IMR-90 (cell line): ENCODE measurements at regions not wholly inside any gene's neighbourhood (a gene's known extent, or its start where the extent isn't known, plus 50 kb on each side); places are given as distances from the start of the nearest gene placed in this dataset.

Source experiments
- ATAC-seq: fragments of 200-7000 bp; cut with Tn5 transposase; 2 replicates; pipeline ENCODE4 v1.9.1; 2020; ENCODE audit warnings: low read depth, mild to moderate bottlenecking, moderate library complexity
- BruUV-seq: library from RNA; stranded (reverse); fragments of 400-500 nt; replicated peaks from 2 replicates; lab custom pipeline; 2021; lab: Mats Ljungman, UMichigan
- CTCF ChIA-PET: fragments of 300-600 bp; formaldehyde crosslinking; extraction: SDS; loops from one replicate; lab custom pipeline; 2021; ENCODE audit warnings: antibody characterized with exemption; lab: Yijun Ruan, JAX
- POLR2A ChIA-PET: fragments of 300-600 bp; sonication (Branson Sonifier 250); formaldehyde crosslinking; loops from one replicate; lab custom pipeline; 2022; ENCODE audit warnings: antibody characterized with exemption; ENCODE audit not compliant: unreplicated experiment; lab: Charles Lee
- DNase-seq: peaks from one replicate; pipeline ENCODE4 v3.0.0; 2013
- H2AFZ ChIP-seq: replicated peaks from 2 replicates; pipeline ENCODE3; 2013; ENCODE audit warnings: low read length, mild to moderate bottlenecking; ENCODE audit not compliant: poor library complexity
- H2AK5ac ChIP-seq: 2 replicates; pipeline ENCODE4 v1.6.1; 2013; ENCODE audit warnings: low read depth, low read length, inconsistent platforms
- H2AK9ac ChIP-seq: replicated peaks from 2 replicates; pipeline ENCODE3; 2013; ENCODE audit warnings: mild to moderate bottlenecking, low read depth, low read length, moderate library complexity; ENCODE audit not compliant: poor library complexity
- H2BK120ac ChIP-seq: 2 replicates; pipeline ENCODE4 v1.6.1; 2013; ENCODE audit warnings: low read depth, low read length, inconsistent platforms
- H2BK15ac ChIP-seq: 3 replicates; pipeline ENCODE4 v1.6.1; 2013; ENCODE audit warnings: low read depth, low read length, inconsistent platforms
- H2BK20ac ChIP-seq: 2 replicates; pipeline ENCODE4 v1.6.1; 2013; ENCODE audit warnings: low read depth, mild to moderate bottlenecking, inconsistent platforms, low read length, moderate library complexity
- H2BK5ac ChIP-seq: 2 replicates; pipeline ENCODE4 v1.6.1; 2013; ENCODE audit warnings: mild to moderate bottlenecking, low read depth, low read length, inconsistent platforms; ENCODE audit not compliant: poor library complexity, severe bottlenecking
- H3K14ac ChIP-seq: replicated peaks from 2 replicates; pipeline ENCODE4 v1.6.1; 2013; ENCODE audit warnings: low read depth, low read length, inconsistent platforms
- H3K18ac ChIP-seq: 2 replicates; pipeline ENCODE4 v1.6.1; 2013; ENCODE audit warnings: low read depth, low read length, control low read depth
- H3K23ac ChIP-seq: 2 replicates; pipeline ENCODE4 v1.6.1; 2013; ENCODE audit warnings: low read depth, low read length, inconsistent platforms
- H3K27ac ChIP-seq: 2 replicates; pipeline ENCODE4 v1.5.1; 2013; ENCODE audit warnings: mild to moderate bottlenecking, control low read depth, low read length; ENCODE audit not compliant: insufficient read depth
- H3K27me3 ChIP-seq: 2 replicates; pipeline ENCODE4 v1.6.1; 2013; ENCODE audit warnings: low read length; ENCODE audit not compliant: control insufficient read depth, insufficient read depth
- H3K36me3 ChIP-seq: 2 replicates; pipeline ENCODE4 v1.6.1; 2013; ENCODE audit warnings: low read length, mixed read lengths; ENCODE audit not compliant: control insufficient read depth, insufficient read depth
- H3K4ac ChIP-seq: 2 replicates; pipeline ENCODE4 v1.6.1; 2013; ENCODE audit warnings: low read depth, low read length, inconsistent platforms
- H3K4me1 ChIP-seq: 2 replicates; pipeline ENCODE4 v1.6.1; 2013; ENCODE audit warnings: low read length, mixed read lengths; ENCODE audit not compliant: control insufficient read depth, insufficient read depth
- H3K4me2 ChIP-seq: 2 replicates; pipeline ENCODE4 v1.6.1; 2013; ENCODE audit warnings: low read depth, mild to moderate bottlenecking, control low read depth, low read length, moderate library complexity
- H3K4me3 ChIP-seq: 2 replicates; pipeline ENCODE4 v1.5.1; 2013; ENCODE audit warnings: low read depth, mild to moderate bottlenecking, control low read depth, low read length, moderate library complexity; ENCODE audit not compliant: insufficient read depth
- H3K56ac ChIP-seq: 2 replicates; pipeline ENCODE4 v1.6.1; 2013; ENCODE audit warnings: low read length, inconsistent platforms; ENCODE audit not compliant: insufficient read depth; ENCODE audit errors: extremely low read depth
- H3K79me1 ChIP-seq, 2 experiments: 2 replicates each; pipeline ENCODE4 v1.6.1; 2013; ENCODE audit warnings: low read length in 2 of 2, inconsistent platforms in 1 of 2, low read depth in 1 of 2
- H3K9ac ChIP-seq: 2 replicates; pipeline ENCODE4 v1.6.1; 2013; ENCODE audit warnings: low read depth, low read length, control low read depth
- H3K9me1 ChIP-seq: 2 replicates; pipeline ENCODE4 v1.6.1; 2013; ENCODE audit warnings: low read length, inconsistent platforms; ENCODE audit not compliant: insufficient read depth
- H3K9me3 ChIP-seq: 2 replicates; pipeline ENCODE4 v1.6.1; 2013; ENCODE audit warnings: low read length; ENCODE audit not compliant: control insufficient read depth, insufficient read depth
- H4K20me1 ChIP-seq: 2 replicates; pipeline ENCODE4 v1.6.1; 2013; ENCODE audit warnings: low read length, inconsistent platforms; ENCODE audit not compliant: insufficient read depth
- H4K5ac ChIP-seq: 2 replicates; pipeline ENCODE4 v1.6.1; 2013; ENCODE audit warnings: mild to moderate bottlenecking, low read depth, low read length, control low read depth
- H4K8ac ChIP-seq, 2 experiments: 2 replicates each; pipeline ENCODE4 v1.6.1; 2013; ENCODE audit warnings: low read depth in 2 of 2, low read length in 2 of 2, control low read depth in 1 of 2, inconsistent platforms in 1 of 2
- H4K91ac ChIP-seq: 2 replicates; pipeline ENCODE4 v1.6.1; 2013; ENCODE audit warnings: low read depth, low read length, inconsistent platforms; ENCODE audit not compliant: insufficient read depth
- CTCF ChIP-seq: conservative IDR thresholded peaks from 2 replicates; pipeline ENCODE4 v1.5.1; 2012; ENCODE audit warnings: mild to moderate bottlenecking, low read depth, low read length, improper control_type of control experiment
- MAZ ChIP-seq: IDR thresholded peaks from 2 replicates; pipeline ENCODE4 v1.6.1; 2012; ENCODE audit warnings: low read depth, mild to moderate bottlenecking, low read length, improper control_type of control experiment, moderate library complexity, borderline replicate concordance
- NFE2L2 ChIP-seq: fragments of 150-350 bp; IDR thresholded peaks from 2 replicates; pipeline ENCODE4 v1.6.1; 2016; ENCODE audit warnings: low read depth, mild to moderate bottlenecking, low read length
- POLR2A ChIP-seq: IDR thresholded peaks from 2 replicates; pipeline ENCODE4 v1.6.1; 2012; ENCODE audit warnings: mild to moderate bottlenecking, low read depth, low read length
- RCOR1 ChIP-seq: IDR thresholded peaks from 2 replicates; pipeline ENCODE4 v1.6.1; 2012; ENCODE audit warnings: mild to moderate bottlenecking, low read length, improper control_type of control experiment; ENCODE audit not compliant: insufficient replicate concordance
- RFX5 ChIP-seq: IDR thresholded peaks from 2 replicates; pipeline ENCODE4 v1.8.0; 2012; ENCODE audit warnings: low read depth, mild to moderate bottlenecking, low read length, moderate library complexity
- SMC3 ChIP-seq: fragments of 150-350 bp; IDR thresholded peaks from 2 replicates; pipeline ENCODE4 v1.6.1; 2016; ENCODE audit warnings: low read depth, mild to moderate bottlenecking, antibody characterized with exemption, low read length, moderate library complexity
- WGBS, 2 experiments: methylation state at CpG; one replicate each; pipeline versions ENCODE4 v1.1.5 to v1.1.7; 2013; ENCODE audit warnings: missing lambda C conversion rate in 2 of 2; ENCODE audit not compliant: insufficient read length in 1 of 2; ENCODE audit errors: extremely low coverage in 2 of 2; 5-methylcytosine and 5-hydroxymethylcytosine counted together
- dilution Hi-C: fragments of 300-500 bp; cut with HindIII; formaldehyde crosslinking; loops from one replicate; pipeline ENCODE4 v1.14.3; 2018; ENCODE audit warnings: low sequenced_read_pairs; ENCODE audit not compliant: unreplicated experiment
- in situ Hi-C: fragments of 300-500 bp; cut with MboI; formaldehyde crosslinking; loops from 3 replicates; pipeline ENCODE4 v1.14.3; 2019; ENCODE audit warnings: low sequenced_read_pairs, inconsistent platforms, mixed read lengths
- intact Hi-C: fragments of 100-400 bp; cut with micrococcal nuclease; formaldehyde crosslinking; loops from 2 replicates; pipeline ENCODE4 v1.10.0; 2022

GRCh38 chr11:70525466-70525865 lies 127.1 kb downstream of the CTTN start:
- TF ChIP-seq POLR2A = no peak
- no peak for TF ChIP-seq SMC3
- no peak for TF ChIP-seq RCOR1
- TF ChIP-seq NFE2L2 = no peak
- no peak for TF ChIP-seq MAZ
- TF ChIP-seq RFX5 = no peak
- TF ChIP-seq CTCF = no peak
- Histone ChIP-seq H3K27ac (no peak overlapping the region), H3K9me1 (no peaks in the 10 kb centered on the region), H2BK20ac (no peak overlapping the region), H3K14ac (no peak overlapping the region), H2AFZ (no peak overlapping the region), H3K9me3 (no peaks in the 10 kb centered on the region), H3K9ac (no peak overlapping the region), H3K4ac (no peak overlapping the region), H2BK15ac (no peak overlapping the region), H3K56ac (no peak overlapping the region), H3K36me3 (no peaks in the 10 kb centered on the region), H4K91ac (no peak overlapping the region), H4K8ac (no peak overlapping the region), H3K79me1 (no peaks in the 10 kb centered on the region), H4K5ac (no peak overlapping the region), H2BK5ac (no peak overlapping the region), H3K4me3 (no peak overlapping the region), H3K4me1 (peaks cover 6% of the 10 kb centered on the region; the same call in 1 of the 2 replicates), H4K20me1 (peaks cover 22% of the 10 kb centered on the region), H2AK5ac (peak overlapping the region; percentile 9; the same call in 1 of the 2 replicates), H2AK9ac (no peak overlapping the region), H2BK120ac (no peak overlapping the region), H3K23ac (no peak overlapping the region), H3K4me2 (no peak overlapping the region), H3K18ac (no peak overlapping the region), H3K27me3 (peaks cover 15% of the 10 kb centered on the region)
- in situ Hi-C loops (no loop called here), dilution Hi-C loops (no loop called here), intact Hi-C loops (loop anchor here (10.0 kb wide), 1 partner anchor 59 kb away; no protein-coding TSS in a partner anchor)
- ATAC-seq (no peak), DNase-seq (no peak)
- BruUV-seq = no TSS peak
- WGBS, 2 experiments = no CpG with 5 or more reads among the region's 7 CpGs
- CTCF ChIA-PET = interaction anchor here (1.0 kb wide), 1 partner anchor 38 kb away, joined by 3 read pairs; no protein-coding TSS in a partner anchor
- POLR2A ChIA-PET = no interaction called here
